NCI-H748 (cell line): ENCODE measurements at regions not wholly inside any gene's neighbourhood (a gene's known extent, or its start where the extent isn't known, plus 50 kb on each side); places are given as distances from the start of the nearest gene placed in this dataset.

Experiments used
- DNase-seq: peaks from one replicate; lab custom pipeline; 2025; ENCODE audit not compliant: unreplicated experiment; lab: John Stamatoyannopoulos, UW

DNA sequence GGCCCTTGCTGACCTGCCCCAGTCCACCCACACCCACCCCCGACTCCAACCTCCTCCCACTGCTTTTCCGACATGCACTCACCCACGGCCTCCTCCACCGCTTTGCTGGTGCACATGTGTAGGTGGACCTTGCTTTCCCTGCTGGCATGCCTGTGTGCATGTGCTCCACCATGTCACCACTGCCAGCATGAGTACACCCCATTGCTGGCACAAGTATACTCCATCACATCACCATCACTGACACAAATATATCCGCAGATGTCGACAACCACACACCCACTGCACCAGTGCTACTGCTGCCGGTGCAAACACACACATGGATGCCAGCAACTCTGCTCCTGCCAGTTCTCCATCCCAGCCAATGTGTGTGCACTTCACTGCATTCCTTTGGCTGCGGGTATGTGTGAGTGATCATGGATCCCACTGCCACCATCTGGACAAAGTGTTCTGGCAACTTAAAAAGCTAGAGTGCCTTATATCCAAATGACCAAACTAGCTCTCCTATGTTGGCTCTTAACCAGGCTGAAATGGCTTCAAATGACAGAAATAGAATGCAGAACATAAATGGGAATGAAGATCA, 1072.3 kb downstream of the RAPGEF2 start:
- DNase-seq: no peak

DNA sequence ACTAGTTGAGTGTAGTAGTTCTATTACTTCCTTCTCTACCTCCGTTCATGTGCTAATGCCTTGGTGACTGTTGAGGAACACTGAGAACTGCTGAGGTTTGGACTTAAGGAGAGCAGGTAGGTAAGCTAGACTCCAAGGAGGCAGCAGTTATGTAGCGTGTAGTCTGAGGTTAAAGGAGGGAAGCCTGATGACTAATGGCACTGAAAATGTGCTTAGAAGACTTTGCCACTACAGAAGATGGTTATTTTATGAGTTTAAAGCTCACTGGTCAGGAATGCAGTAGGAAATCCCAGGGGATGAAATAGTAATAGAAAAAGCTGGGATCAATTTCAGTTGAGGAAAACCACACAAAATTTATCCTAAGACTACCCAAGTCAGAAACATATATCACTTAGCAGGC, 1077.3 kb downstream of the RAPGEF2 start:
- DNase-seq: no peak

DNA sequence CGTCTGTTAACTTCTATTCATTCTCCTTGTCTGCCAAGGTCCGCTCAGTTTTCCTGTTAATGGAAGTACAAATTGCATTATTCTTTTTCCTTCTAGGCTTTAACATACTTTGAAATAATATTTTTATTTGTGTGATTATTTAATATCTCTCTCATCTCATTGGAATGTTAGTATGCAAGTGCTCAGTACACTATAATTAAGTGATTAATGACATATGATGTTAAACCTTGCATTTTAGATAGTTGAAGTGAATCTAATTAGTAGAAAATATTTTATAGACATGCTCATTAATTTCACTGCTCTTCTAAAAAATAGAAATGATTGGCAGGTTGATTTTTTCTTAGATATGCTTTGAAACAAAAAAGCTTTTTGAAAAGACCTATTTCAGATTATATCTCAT, 1079.8 kb downstream of the RAPGEF2 start:
- no peak for DNase-seq

DNA sequence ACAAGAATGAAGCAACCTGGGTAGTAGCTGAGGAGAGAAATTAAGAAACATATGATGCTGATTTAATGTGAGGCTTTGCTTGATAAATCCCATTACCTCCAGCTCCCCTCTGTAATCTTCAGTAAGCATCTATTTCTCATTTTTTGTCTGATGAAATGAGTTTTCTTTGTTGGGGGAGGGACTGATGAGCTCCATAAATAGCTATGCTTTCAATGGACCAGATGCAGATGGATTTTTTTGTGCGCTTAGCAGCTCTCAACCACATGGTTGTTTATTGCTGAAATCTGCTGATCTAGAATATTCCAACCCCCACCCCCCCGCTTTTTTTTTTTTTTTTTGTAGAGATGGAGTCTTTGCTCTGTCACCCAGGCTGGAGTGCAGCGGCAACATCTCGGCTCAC, 1082.0 kb downstream of the RAPGEF2 start:
- no peak for DNase-seq

DNA sequence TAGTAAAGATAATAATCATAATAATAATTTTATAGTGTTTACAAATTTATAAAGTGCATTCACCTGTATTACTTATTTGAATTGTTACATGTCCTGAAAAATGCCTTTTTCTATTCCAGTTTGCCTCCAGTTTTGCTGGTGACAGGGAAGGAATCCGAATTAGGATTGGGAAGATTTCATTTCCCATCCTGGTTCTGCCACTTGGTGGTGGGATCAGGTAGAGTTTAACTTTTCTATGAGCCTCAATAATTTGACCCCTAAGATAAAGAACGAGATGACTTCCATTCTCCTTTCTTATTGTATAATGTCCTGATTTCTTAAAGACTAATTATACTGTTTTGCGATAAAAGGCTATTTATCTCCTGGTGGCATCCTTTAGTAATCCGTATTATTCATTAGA, 1090.9 kb downstream of the RAPGEF2 start:
- DNase-seq: no peak

DNA sequence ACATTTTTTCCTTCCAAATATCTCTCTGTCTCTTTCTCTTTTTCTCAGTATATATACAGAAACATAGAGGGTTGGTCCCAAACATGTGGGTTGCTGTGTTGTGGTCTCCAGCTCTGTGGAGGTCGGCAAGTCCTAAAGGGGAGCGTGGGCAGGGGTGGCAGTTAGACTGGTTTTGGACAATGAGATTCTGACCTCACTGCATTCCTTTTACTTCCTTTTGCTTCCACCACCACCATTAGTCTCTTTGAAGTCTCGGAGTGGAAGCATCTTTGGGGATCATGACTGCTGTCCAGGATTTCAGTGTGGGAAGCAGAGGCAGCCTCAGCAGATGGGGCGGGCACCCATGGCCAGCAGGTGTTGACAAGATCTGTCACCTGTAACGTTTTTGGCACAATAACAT, 1091.8 kb downstream of the RAPGEF2 start:
- DNase-seq: no peak

DNA sequence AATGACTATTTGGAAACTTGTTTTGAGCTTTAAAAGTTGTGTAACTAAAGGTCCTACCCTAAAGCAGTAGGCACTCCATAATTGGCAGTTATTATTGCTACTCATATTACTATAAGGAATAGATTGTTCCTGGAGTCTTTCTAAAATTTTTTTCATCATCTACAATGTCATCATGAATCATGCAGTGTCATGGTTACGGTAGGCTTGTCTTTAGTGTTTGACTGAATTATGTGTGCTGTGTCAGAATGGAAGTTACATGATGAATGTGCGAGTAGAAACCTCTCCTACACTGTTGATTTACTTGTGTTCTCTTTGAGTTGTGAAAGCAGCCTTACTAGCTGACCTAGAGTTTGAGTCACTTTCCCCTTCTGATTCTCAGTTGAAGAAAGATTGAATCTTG, 1099.9 kb downstream of the RAPGEF2 start:
- DNase-seq: no peak

DNA sequence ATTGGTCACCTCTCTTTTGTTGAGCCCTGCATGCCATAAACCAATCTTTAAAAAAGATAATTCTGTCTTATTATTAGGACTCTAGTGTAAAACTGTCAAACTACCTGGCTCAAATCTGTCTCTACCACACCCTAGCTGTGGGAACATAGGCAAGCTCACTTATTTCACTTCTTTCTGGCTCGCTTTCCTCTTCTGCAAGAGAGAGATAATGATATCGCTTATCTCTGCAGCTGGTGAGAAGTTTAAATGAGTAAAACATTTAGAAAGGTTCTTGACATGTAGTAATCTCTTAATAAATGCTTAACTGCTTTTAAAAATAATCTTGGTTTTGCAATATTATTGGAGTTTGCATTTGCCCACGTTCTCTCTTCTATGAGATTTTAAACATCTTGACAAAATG, 1109.2 kb downstream of the RAPGEF2 start:
- DNase-seq: no peak

DNA sequence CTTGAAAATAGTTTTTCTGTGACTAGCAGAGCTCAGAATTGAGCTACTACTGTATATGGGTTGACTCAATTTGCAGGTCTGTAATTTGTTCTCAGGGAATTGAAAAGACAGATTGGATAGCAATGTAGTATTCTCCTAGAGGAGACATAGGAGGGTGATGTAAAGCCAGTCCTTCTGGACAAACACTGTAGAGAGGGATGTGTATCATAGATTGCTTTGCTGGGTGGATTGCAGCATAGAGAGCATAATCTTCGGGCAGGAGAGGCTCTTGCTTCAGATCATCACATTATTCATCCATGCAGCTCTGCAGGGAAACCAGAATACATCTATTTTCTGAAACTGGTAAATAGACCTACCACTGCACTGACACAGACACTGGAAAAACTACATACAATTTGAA, 1110.5 kb downstream of the RAPGEF2 start:
- peak; percentile 2 for DNase-seq

DNA sequence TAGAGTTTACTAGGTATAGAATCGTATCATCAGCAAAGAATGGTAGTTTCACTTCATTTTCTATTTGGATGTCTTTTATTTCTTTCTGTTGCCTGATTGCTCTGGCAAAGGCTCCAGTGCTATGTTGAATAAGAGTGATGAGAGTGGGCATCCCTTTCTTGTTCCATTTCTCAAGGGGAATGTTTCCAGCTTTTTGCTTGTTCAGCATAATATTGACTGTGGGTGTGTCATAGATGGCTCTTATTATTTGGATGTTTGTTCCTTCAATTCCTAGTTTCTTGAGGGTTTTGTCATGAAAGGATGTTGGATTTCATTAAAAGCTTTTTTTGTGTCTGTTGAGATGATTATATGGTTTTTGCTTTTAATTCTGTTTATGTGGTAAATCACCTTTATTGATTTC, 1114.5 kb downstream of the RAPGEF2 start:
- DNase-seq: no peak

DNA sequence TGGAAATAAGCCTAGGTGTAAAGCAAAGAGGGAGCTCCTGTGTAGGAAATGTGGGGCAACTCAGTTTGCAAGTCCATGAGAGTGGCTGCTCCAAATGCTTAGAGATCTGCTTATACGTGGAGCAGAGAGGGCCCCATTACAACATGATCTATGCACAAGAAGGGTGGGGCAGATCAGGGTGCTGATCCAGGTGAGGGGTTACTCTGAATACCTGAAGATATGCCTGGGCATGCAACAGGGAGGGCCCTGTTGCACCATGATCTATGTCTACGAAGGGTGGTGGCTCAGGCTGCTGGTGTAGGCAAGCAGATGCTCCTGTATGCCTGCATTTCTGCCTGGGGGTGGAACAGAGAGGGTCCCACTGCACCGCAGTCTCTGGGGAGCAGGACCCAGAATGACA, 1121.2 kb downstream of the RAPGEF2 start:
- no peak for DNase-seq

DNA sequence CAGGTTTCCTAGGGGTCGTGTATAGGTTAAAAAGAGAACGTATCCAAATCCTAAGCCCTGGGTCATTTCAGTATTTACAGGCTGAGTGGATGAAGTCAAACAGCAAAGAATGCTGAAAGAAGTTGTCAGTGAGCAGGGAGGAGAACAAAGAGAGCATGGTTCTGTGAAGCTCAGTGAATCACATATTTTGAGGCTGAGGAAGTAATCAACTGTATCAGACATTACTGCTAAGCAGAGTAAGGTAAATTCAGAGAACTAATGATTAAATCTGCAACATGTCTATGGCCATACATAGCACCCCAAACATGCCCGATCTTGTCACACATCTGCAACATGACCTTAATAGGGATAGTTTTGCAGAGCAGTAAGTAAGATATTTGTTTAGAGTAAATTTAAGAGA, 1130.3 kb downstream of the RAPGEF2 start:
- no peak for DNase-seq

DNA sequence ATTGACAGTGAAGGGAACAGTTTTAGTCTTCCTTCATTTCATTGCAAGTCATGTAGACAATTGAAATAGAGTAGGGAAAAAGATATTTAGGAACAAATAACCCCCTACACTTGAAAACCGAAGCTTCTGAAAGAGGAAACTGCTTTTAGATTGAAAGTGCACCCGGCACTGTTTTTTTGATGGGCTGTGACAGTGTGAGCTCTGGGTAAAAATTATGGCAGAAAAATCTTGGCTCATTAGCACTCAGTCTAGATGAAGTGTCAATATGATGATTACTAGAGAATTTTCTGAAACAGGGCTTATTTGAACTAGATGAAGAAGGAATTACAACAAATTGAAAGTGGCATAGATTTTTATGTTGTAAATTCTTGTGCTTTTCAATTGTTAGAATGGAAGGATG, 1132.4 kb downstream of the RAPGEF2 start:
- no peak for DNase-seq

DNA sequence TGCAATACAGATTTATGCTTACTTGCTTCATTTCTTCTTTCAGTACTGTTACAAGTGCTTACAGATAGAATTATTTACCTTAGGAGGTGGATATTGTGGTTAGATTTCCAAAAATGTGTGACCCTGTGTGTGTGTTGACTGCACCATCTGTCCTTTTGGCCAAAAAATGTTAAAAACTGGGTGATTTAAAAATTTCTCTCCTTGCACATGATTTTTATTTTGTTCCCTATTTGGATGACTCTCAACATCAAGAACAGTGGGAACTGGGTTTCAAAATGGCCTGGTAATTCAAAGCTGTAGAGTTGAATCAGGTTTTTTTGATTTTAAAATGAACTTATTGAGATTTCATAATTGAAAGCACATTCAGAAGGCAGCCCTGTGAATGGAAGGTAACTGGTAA, 1132.9 kb downstream of the RAPGEF2 start:
- no peak for DNase-seq

DNA sequence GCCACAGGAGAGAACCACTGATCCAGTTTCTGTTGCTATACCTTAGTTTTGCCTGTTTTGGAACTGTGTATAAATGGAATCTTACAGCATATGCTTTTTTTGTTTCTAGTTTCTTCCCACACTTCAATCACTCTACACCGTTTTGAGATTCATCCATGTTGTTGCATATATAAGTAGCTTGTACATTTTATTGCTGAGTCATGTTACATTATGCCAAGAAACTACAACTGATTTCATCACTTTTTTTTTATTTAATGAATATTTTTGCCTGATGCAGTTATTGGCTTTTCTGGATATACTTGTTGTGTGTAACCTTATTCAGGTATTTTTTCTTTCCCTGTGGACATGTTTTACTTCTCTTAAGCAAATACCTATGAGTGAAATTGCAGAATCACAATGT, 1135.9 kb downstream of the RAPGEF2 start:
- DNase-seq: no peak

DNA sequence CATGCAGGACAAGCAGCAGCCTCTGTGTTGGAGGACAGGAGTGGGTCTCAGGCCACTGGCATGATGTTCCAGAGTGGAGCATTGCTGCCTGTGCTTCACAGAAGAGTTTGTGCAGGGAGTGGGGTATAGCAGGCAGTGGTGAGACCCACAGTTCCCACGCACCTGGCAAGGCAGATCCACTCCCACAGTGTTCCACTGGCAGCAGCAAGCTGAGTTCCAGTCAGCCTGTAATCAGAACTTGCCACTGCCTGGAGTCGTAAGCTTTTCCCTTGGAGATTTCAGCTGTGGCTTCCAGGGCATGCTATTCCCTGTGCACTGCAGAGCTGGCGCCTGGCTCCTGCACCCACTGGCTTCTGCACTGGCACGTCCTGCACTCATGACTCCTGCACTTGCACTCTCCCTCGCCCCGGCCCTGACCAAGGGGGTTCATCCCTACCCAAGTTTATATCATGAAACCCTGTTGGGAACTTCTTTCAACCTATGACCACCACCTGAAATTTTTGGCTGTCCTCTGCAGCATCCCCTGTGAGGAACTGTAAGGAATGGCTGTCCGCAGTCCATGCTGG, 1144.3 kb downstream of the RAPGEF2 start:
- no peak for DNase-seq

DNA sequence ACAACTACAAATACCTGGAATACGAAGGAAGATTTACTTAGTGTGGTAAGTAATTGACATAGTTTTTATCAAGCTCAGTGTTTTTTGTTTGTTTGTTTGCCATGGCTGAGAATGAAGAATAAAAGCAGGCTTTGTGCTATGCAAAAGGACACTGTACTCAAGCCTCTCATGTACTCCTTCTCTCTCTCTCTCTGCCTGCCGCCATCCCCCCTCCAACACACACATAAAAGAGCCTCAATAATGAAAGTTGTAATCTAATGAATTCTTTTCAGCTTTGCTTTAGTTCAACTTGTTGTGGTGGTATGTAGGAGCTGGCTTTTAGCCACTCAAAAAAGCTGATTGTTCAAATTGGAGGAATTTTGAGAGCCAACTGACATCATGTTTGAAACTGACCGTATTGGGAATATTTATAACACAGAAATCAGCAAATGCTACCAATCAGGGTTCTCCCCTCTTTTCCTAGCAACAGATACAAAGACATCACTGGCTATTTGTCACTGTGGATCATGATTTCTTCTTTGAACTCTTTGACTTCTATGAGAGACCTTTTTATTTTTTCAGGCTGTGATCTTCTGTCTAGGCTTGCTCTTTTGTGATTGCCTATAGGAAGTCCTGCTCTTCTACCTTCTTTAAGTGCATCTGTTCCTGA, 1148.8 kb downstream of the RAPGEF2 start:
- no peak for DNase-seq

DNA sequence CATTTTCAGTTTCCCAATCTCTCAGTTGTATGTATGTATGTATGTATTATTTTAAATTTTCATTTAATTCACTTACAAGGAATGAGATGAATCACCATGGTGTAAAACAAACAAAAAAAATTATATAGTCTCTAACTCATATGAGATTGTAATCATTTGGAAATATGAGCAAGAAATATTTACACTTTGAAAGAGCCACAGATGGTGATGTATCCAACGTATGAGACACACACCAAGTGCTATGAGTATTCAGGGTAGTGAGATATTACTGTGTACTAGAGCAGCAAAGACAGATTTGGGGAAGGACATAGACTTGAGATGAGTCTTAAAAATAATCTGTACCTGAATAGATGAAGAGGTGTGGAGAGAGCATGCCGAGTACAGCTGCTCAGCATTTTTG, 1154.4 kb downstream of the RAPGEF2 start:
- no peak for DNase-seq

DNA sequence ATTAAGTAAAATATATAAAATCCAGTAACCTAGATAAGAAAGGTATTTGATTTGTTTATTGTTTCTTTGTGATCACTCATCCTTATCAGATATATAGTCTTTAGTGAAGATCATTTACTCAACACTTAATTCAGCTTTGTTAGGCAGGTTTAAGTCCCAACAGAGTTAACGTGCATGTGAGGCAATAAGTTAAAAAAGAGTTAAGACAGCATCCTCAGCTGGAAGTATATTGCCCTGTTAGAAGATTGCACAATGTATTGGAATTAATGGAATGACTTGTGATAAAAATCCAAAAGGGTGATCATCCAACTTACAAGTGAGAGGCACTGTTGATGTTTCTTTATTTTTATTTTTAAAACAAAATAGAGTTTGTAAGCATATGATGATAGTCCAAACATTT, 1162.1 kb downstream of the RAPGEF2 start:
- no peak for DNase-seq

DNA sequence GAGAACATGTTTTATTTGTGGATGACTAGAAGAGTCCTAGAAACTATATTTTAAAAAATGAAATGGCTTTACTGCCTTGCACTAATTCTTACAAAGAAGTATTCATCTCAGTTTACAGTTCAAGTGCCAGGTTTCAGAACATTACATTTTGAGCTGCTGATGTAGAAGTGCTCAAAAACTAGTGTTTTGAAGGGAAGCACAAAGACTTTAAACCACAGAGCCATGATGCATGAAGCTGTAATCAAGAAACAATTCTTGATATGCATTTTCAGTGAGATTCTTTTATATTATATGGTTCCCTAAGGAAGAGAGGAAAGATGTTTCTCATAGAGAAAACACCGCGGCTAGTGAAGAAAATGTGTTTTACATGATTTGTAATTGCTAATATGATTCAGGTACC, 1163.0 kb downstream of the RAPGEF2 start:
- DNase-seq: no peak

DNA sequence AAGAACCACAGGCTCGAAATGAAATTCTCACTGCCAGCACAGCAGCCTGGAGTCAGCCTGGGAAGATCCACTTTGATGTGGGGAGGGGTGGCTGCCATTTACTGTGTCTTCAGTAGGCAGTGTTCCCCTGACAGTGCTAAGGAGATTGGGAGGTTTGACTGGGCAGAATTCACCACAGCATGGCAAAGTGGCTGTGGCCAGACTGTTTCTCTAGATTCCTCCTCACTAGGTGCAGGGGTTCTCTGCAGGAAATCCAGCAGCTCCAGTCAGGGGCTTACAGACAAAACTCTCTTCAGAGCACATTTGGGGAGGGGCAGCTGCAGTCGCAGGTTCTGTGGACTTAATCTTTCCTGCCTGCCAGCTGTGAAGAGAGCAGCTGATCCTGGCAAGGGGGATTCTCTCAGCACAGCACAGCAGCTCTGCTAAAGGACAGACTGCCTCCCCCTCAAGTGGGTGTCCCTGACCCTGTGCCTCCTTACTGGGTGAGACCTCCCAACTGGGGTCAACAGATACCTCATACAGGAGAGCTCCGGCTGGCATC, 1174.0 kb downstream of the RAPGEF2 start:
- DNase-seq: no peak

DNA sequence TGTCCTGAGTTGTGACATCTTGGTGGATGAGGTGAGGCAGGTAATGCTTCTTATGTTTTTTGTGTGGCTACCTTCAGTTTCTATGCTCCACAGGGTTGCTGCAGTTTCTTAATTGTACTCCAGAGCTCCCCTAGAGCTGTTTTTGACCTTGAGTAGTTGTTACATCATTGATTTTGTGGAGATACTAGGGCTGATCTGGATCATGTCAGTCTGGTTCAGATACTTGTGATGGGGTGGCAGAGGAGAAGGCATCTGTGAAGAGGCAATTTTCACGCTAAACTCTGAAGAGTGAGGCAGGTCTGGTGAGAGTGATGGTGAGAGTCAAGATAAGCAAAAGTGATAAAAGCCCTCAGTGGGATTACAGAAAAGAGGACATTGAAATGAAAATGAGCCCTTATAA, 1180.2 kb downstream of the RAPGEF2 start:
- no peak for DNase-seq

DNA sequence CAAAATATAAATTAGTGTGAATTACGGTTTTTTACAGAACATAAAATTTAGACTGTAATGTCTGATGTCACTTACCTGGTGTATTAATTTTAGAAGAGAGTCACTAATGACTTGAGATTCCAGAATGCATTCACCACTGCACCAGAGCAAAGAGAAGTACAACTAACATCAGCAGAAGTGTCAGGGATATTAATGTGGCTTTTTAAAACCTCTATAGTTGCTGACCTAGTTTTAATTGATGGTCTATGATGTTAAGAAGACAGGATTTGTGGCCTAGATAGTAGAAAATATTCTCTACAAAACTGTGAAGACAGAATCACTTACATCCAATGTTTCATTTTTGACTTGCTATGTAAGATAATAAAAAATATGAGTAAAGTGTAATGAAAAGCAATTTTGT, 1181.6 kb downstream of the RAPGEF2 start:
- DNase-seq: no peak
